CD4-positive, alpha-beta T cell treated with Interleukin-17A for 1 hour (primary cell): ENCODE measurements at regions not wholly inside any gene's neighbourhood (a gene's known extent, or its start where the extent isn't known, plus 50 kb on each side); places are given as distances from the start of the nearest gene placed in this dataset.
"Not testable (repeated sequence)": the region's sequence is repeated elsewhere in the genome, so short reads cannot be mapped to it uniquely, and the experiment has no call there.

ENCODE experiments used
- DNase-seq: peaks from one replicate; pipeline ENCODE4 v3.0.0-alpha.2; 2020

GRCh38 chr7:66504131-66504530, 124.5 kb upstream of the KCTD7 start:
- no peak for DNase-seq

GRCh38 chr7:66505009-66505408, 123.7 kb upstream of the KCTD7 start:
- no peak for DNase-seq

- DNase-seq: peak; percentile 52
Observed at GRCh38 chr7:66505531-66506451, 122.9 kb upstream of the KCTD7 start.

- not testable (repeated sequence) for DNase-seq
Observed at GRCh38 chr7:66506703-66507102, 122.0 kb upstream of the KCTD7 start.

GRCh38 chr7:66507764-66508296, 120.9 kb upstream of the KCTD7 start:
- no peak for DNase-seq

- DNase-seq: no peak
Observed at GRCh38 chr7:66508431-66508830, 120.2 kb upstream of the KCTD7 start.

GRCh38 chr7:66514050-66514449, 114.6 kb upstream of the KCTD7 start:
- no peak for DNase-seq

- DNase-seq: no peak
Observed at GRCh38 chr7:66517212-66517909, 111.3 kb upstream of the KCTD7 start.

GRCh38 chr7:66518151-66518691, 110.5 kb upstream of the KCTD7 start:
- no peak for DNase-seq

- DNase-seq: no peak
Observed at GRCh38 chr7:66521675-66522074, 107.0 kb upstream of the KCTD7 start.

GRCh38 chr7:66522518-66522917, 106.2 kb upstream of the KCTD7 start:
- DNase-seq: peak; percentile 5

- DNase-seq: peak; percentile 6
Observed at GRCh38 chr7:66523409-66523808, 105.3 kb upstream of the KCTD7 start.

- no peak for DNase-seq
Observed at GRCh38 chr7:66524738-66525137, 103.9 kb upstream of the KCTD7 start.

- DNase-seq: not testable (repeated sequence)
Observed at GRCh38 chr7:66526782-66527181, 101.9 kb upstream of the KCTD7 start.

GRCh38 chr7:66528652-66529051, 100.0 kb upstream of the KCTD7 start:
- DNase-seq: no peak

GRCh38 chr7:66529883-66530610, 98.6 kb upstream of the KCTD7 start:
- DNase-seq: no peak

GRCh38 chr7:66535414-66536329, 93.0 kb upstream of the KCTD7 start:
- no peak for DNase-seq

GRCh38 chr7:66537380-66537779, 91.3 kb upstream of the KCTD7 start:
- DNase-seq: no peak

- DNase-seq: no peak
Observed at GRCh38 chr7:66537876-66538275, 90.8 kb upstream of the KCTD7 start.

GRCh38 chr7:66539264-66539623, 89.4 kb upstream of the KCTD7 start:
- no peak for DNase-seq

GRCh38 chr7:66539902-66540375, 88.7 kb upstream of the KCTD7 start:
- DNase-seq: no peak

GRCh38 chr7:66542049-66542448, 86.6 kb upstream of the KCTD7 start:
- DNase-seq: no peak
